Islet precursor cell (in vitro differentiated cells): ENCODE measurements at regions not wholly inside any gene's neighbourhood (a gene's known extent, or its start where the extent isn't known, plus 50 kb on each side); places are given as distances from the start of the nearest gene placed in this dataset.

Source experiments
- DNase-seq: peaks from one replicate; pipeline ENCODE4 v3.0.0-alpha.2; 2018

DNA sequence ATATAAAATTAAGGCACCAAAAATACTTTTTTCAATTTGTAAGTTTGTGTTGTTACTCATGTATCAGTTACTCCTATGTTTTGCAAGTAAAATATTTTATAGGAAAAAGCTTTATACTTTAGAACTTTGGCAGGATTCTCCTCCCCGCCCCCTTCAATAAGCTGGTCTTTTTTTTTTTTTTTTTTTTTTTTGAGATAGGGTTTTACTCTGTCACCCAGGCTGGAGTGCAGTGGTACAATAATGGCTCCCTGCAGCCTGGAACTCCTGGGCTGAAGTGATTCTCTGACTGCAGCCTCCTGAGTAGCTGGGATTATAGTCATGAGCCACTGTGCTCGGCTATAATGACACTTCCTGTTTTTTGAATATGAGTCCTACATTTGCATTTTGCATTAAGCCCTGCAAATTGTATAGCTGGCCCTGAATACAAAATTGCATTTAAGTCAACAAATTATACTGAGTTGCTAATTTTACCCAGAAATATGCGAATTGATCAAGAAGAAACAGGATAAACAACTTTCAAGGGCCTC lies 192.9 kb downstream of the PIK3R1 start:
- DNase-seq, result no peak

DNA sequence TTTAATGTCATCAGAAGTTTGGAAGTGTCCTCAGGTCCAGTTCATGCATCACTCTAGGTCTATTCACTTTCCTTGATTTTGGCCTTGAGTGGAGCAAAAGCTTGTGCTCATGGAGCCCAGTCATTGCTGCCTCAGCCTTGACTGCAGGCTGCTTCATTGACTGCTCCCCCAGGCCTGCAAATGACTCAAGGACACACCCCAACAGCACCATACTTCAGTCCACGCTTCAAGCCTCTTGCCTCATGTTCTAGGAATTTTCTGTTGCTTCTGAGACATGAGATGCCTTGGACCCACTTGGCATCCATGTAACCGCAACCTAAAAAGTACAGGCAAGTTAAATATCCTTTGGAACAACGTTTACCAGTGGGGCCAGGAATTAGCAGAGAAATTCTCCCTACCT lies 193.7 kb downstream of the PIK3R1 start:
- no peak for DNase-seq

DNA sequence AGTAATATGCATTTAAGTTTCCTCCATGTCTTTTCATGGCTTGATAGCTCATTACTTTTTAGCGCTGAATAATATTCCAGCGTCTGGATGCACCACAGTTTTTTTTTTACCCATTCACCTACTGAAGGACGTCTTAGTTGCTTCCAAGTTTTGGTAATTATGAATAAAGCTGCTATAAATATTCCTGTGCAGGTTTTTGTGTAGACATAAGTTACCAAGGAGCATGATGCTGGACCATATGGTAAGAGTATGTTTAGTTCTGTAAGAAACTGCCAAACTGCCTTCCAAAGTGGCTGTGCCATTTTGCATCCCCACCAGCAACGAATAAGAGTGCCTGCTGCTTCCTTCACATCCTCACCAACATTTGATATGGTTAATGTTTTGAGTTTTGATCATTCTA lies 195.6 kb downstream of the PIK3R1 start:
- DNase-seq, result no peak

DNA sequence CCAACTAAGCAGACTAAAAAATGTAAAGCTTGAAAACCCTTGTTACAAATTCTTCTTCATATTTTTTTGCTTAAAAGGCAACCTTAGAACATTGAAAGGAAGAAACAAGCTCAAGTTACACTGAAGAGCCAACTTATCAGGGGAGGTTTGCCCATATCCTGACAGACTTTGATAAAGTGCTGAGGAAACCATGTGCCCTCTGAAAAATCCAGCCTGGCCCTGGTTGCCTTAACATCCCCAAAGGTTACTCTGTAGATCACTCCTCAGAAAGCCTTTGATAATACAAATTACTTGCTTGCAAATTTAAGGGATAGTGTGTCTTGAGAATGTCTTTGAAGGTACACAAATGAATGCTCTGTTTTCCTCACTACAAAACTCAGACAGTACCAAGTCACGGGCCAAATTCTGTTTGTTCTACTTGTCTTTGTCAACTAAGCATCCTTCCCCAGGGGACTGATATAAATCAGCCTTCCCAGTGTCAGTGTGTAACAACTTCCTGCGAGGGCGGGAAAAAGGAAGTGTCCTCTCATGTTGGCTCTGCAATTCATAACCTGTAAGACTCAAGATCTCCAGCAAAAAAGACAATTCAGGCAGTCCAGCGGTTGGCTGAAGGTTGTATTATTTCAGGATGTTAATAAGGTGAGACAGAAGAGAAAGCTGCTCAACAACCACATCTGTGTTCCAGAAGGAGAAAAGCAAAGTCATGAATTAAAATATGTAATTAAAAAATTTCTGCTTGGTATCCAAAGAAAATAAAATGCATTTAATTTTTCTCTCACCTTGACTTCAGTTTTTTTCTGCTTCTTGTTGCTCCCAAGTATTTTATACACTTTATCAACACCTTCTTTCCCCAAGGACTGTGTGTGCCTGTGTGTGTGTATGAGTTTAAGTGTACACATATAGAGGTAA lies 199.9 kb downstream of the PIK3R1 start:
- DNase-seq, result no peak

DNA sequence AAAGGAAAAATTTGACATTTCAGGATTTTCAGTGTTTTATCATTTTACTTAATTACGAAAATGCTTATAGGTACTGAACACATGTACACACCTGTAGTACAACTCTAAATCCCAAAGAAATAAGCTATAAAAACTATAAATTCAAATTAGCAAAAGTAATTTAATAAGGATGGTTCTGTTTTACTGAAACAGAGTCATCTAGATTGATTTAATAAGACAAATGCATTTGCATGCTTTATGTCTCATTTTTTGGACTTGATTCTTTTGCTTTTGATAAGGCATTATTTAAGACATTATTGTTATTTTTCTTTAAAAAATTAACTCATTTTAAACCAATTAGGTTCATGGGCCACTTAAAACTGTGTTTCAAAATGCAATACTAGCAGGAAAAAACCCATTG lies 201.2 kb downstream of the PIK3R1 start:
- DNase-seq, result no peak

DNA sequence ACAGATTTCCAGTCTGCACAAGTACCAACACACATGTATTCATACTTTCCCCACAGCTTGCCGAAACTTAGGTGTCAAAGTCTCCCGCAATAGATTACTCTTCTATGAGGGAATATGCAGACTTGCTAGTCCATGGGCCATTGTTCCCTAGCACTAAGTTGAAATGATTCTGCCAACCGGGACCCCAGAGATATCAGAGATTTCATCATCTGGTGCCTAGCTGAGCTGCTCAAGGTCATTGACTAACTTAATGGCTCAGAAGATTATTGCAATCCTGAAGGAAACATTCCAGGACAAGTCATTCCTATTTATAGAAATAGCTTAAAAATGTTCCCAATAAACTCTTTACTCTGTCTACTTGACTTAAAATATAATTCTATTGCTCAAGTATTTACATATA lies 202.6 kb downstream of the PIK3R1 start:
- no peak for DNase-seq

DNA sequence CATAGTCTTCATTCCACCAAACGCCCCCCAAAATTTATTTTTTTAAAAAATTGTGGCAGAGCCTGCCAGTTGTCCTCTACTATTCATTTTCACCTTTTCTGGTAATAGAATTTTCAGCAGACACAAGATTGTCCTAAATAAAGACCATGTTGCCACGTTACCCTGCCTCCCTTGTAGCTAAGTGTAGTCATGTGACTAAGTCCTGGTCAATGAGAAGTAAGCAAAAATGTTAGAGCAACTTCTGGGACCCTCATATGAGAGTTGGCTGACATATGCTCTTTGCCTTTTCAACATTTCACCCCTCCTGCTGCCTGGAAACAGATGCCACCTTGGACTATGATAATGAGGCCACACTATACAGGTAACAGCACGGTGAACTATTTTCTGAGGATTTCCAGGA lies 203.1 kb downstream of the PIK3R1 start:
- no peak for DNase-seq

DNA sequence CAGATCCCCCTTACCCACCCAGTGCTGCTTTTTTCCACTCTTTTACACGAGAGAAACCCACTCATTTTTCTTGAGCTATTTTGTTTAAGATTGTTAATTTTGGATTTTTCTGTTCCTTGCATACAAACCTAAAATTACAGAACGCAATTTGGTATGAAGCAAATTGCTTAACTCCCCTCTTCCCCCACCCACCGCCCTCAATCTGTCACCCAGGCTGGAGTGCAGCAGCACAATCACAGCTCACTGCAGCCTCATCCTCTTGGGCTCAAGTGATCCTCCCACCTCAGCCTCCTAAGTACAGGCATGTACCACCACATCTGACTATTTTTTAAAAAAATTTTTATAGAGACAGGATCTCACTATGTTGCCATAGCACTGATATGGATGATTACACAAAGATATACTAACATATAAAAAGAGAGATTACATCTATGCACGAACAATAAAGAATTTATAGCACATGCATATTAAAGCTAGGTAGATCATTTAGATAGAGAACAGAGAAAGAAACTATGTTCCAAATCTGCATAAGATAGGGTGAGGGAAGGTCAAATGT lies 203.6 kb downstream of the PIK3R1 start:
- no peak for DNase-seq

DNA sequence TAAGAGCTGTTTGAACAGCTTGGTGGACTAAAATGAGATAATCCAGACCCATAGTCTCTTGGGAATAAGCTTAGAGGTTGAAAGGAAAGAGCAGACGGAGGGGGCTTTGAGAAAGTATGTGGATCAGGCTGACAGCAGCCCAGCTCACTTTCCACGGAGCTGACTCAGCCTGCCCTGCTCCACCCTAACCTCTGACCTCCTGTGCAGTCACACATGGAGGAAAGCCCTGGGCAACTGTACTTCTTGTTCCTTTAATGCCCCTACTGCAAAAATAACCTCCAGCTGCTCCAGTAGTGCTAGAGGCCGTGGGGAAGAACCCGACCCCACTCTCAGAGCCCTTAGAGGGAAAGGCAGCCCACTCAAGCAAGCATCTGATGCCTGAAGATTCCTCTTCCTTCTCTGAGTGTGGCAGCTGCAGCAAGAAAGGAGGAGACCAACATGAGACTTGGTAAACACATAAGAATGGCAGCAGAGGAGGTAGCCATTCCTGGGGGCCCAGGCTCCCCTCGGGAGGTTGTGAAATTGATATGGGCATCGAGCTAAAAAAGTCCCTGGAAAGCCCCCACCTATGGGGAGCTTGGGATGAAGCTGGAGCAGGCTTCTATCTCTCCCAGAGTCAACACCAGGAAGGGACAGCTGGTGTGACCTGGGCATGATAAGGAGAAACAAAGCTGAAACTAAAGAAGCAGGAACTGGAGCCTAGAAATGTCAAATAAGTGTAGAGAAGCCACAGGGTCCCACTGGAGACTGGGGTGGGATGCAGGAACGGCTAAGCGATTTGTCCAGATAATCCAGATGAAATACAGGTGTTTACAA lies 204.3 kb downstream of the PIK3R1 start:
- peak; percentile 91 for DNase-seq

DNA sequence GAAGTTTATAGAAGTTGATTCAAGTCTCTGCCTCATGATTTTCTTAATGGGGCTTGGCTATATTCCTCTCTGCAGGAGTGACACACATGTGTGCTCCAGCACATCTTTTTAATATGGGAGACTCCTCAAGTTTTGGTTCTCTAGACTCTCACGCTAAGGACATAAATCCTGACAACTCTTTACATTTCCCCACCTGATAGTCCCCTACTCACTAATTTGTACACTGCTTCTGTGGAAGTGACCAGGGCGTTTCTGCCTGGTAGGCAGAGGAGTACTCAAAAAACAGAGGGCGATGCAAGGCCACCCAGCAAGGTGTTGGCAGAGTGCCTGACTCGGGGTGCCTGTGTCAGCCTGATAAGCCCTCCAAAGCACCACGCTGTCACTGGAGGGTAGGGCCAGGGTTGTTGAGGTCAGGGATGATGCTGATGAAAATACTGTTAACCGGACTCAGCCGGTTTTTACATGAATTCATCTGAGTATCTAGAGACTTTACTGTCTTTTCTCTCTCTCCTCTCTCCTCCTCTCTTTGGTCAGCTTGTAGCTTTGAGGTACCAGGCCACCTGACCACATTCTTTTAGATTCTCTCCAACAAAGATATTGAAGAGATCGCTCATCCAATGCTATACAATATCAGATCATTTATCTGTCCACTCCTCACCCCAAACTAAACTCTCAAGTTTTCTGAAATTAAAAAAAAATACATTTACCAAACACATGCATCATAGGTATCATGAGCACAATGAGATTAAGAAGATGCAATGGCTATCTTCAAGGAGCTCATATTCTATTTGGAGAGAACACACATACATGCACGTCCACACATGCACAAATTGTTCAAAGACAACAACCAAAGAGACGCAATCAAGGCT lies 205.2 kb downstream of the PIK3R1 start:
- no peak for DNase-seq

DNA sequence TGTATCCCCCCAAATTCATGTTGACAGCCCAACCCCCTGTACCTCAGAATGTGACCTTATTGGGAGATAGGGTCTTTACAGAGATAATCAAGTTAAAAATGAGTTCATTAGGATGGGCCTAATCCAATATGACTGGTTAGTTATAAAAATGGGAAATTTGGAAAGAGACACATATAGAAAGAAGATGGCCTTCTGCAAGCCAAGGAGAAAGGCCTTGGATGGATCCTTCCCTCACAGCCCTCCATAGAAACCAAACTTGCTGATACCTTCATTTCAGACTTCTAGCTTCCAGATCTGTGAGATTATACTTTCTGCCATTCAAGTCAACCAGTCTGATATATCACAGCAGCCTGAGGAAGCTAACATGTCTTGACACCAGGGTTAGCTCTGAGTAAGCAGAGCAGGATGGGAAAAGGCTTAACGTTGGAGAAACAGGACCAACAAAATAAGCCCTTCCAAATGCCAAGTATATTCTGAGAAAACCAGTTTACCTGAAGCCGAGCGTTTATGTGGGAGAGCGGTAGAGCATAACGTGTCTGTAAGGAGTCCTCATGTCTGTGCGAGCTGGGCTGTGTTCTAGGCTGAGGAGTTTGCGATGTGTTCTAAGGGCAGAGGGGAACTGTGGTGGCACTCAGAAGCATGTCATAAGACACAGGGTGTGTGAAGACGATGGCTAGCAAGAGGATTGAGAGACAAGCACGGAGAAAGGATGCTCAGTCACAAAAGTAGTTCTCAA lies 206.1 kb downstream of the PIK3R1 start:
- no peak for DNase-seq

DNA sequence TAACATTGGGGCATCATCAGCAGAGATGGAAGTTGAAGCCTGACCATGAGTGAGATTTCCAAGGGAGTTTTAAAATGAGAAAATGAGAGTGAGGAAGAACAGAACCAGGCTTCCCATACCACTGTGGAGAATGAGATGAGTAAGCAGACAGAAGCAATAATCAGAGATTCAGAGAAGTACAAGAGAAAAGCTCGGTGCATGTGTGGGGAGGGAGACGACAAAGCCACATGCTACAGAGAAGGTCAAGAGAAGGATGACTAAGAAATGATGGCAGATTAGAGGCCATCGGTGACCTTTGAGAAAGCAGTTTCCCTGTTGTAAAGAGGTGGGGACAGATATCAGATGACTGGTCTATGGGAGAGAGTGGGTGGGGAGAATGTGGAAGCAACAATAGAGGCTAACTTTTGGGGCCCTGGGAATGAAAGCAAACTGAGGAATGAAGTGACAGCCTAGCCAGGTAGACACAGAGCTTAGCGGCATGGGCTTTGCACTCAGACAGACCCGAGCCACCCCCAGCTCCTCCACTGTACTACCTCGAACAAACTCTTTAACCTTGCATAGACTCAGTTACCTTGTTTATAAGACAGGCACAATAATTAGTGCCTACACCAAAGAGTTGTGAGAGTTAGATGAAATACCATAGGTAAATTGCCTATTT lies 207.7 kb downstream of the PIK3R1 start:
- DNase-seq, result no peak

DNA sequence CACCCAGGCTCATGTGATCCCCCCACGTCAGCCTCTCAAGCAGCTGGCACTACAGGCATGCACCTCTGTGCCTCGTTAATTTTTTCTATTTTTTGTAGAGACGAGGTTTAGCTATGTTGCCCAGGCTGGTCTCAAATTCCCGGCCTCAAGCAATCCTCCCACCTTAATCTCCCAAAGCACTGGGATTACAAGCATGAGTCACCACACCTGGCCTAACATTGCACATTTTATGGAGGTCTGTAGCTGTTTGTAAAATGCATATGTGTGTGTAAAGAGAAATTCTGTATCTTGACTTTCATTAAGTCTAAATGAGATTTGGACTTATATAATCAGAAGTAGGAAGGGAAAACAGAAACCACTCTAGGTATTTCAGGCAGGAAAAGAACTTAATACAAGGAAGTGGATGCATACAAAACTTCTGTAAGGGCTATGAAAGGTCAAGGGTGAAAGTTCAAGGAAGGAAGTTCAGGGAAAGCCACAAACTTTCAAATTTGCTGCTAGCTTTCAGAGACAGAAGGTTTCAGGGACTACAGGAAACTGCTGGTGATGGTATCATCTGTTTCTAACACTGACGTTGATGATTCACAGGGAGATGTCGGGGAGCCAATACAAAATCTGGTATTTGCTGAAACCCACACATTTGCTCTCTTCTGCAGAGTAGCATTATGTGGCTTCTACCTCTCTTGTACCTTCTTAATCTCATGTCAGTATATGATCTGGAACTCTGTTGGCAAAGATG lies 209.4 kb downstream of the PIK3R1 start:
- peak; percentile 71 for DNase-seq

DNA sequence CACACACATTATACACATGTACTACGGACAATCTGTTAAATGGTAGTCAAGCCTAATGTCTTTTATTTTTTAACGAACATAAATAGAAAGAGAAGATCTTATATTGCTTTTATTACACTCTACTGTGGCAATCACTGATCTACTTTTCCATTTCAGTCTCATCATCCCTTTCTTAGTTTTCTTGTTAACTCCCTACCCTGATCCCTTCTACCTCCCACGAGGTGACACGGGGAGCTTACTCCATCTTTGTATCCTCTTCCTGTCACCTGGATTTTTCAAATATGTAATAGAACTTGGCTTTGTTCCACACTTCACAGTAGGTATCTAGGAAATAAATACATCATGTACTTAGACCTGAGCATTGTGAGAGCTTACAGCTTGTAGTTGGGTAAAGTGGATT lies 211.0 kb downstream of the PIK3R1 start:
- DNase-seq, result no peak

DNA sequence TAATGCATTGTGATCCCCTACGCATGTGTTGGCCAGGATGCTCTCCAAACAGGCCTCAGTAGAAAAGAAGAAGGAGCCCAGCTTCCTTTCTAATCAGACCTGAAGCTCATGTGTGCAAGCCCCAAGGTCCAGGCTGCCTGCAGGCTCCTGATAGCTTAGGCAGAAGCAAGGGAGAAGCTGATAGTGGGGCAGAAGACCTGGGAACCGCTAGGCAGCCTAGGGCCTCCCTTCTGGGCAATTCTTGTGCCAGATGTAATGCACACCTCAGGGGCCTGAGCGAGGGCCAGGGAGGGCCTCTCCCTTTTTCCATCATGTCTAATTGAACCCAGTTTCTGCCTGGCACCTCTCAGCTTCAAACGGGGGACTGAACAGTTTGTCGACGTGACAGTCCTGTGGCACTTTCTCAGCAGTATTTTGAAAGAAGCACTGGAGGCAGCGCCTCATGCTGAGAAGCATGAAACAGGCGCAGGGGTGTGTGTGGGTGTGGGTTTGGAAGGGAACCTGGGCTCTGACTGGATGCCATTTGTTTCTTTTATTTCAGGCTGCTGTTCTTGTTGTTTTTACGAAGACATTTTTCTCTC lies 212.8 kb downstream of the PIK3R1 start:
- no peak for DNase-seq

DNA sequence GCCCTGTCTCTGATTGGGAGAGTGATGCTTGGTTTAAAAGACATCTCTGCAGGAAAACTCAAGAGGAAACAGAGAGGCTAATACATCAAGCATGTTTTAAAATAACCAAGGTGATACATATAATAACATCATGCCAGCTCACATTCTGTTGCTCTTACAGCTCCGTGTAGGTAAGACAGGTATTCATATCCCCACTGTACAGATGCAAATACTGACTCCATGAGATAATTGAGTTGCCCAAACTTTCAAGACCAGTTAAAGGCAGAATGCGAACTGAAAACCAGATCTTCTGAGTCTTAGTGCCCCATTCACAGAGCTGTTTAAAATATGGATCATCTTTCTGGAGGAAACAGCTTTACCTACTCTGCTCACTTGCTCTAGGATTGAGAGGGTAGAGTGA lies 214.0 kb downstream of the PIK3R1 start:
- DNase-seq, result no peak

DNA sequence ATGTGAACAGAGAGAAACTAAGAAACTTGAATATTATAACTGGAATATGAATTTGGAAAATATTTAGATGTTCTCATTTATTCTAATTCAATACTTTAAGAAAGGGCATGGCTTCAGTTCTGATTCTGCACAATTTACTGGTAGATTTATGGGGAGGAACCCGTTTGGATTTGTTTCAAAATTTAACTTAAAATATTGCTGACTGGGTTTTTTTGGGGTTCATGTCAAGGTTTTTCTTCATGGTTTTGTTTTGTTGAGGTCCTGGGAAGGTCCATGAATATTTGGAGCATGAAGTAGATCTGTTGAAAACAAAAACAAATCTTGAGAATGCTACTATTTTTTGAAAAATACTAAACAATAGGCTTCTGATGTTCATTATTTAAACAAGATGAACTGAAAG lies 214.7 kb downstream of the PIK3R1 start:
- no peak for DNase-seq

DNA sequence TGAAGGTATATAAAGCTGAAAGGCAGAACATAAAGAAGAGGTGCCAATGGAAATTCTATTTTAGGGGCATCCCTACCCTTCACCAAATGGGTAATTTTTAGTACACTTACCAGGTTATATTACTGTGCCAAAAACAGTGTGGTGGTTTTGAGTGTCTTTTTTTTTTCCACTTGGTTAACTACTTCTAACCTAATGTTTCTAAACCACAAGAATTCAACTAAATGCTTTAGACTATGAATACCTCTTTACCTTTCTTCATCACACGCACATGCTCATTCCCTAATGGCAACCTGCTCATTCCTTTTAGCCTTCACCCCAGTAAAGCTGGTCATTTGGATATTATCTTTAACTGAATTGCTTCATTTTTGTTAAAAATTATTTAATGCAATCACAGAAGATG lies 215.6 kb downstream of the PIK3R1 start:
- no peak for DNase-seq

DNA sequence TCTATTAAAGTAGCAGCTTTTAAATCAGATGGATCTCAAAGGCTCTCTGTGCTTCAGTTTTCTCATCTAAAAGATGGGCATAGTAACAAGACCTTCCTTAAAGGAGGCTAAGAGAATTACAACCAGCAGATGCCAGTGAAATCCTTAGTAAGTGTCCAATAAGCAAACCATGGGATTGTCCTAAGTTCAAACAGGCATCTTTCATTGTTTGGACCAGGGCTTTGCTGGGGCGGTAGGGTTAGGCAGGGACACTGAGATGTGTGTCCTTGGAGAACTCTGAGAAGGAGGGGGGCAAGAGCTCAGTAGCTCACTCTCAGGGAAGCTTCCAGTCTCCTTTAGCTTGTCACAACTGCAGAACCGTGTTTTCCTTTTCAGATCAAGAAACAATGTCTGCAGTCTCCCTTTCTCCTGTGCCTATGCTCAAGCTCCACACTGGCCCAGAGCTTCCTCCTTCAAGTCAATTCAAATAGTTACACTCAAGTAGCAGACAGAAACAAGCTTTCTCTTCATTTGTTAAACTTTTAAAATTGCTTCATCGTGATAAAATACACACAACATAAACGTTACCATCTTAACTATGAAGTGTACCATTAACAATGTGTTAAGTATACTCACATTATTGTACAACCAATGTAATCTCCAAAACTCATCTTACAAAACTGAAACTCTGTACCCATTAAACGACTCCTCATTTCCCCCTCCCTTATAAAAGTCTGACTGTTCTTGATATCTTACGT lies 216.2 kb downstream of the PIK3R1 start:
- no peak for DNase-seq
